RWPE2 (cell line): ENCODE measurements at regions not wholly inside any gene's neighbourhood (a gene's known extent, or its start where the extent isn't known, plus 50 kb on each side); places are given as distances from the start of the nearest gene placed in this dataset.

Experiments
- ATAC-seq: fragments of 200-7000 bp; cut with Tn5 transposase; 3 replicates; pipeline ENCODE4 v1.9.1; 2021; ENCODE audit warnings: low read depth
- DNase-seq: peaks from one replicate; pipeline ENCODE4 v3.0.0-alpha.2; 2020; ENCODE audit warnings: low spot score
- H3K27ac ChIP-seq: fragments of 450-650 bp; 2 replicates; pipeline ENCODE4 v1.5.1; 2017; ENCODE audit warnings: mild to moderate bottlenecking; ENCODE audit not compliant: poor library complexity, severe bottlenecking
- H3K27me3 ChIP-seq: fragments of 250-450 bp; sonication (Bioruptor Pico); 2 replicates; pipeline ENCODE4 v1.5.1; 2021; ENCODE audit warnings: mild to moderate bottlenecking, moderate library complexity; ENCODE audit not compliant: insufficient read depth, poor library complexity, severe bottlenecking
- H3K36me3 ChIP-seq: fragments of 250-450 bp; sonication (Bioruptor Pico); 2 replicates; pipeline ENCODE4 v1.5.1; 2020; ENCODE audit warnings: low read depth, mild to moderate bottlenecking, moderate library complexity
- H3K4me1 ChIP-seq: fragments of 250-450 bp; sonication (Bioruptor Pico); 2 replicates; pipeline ENCODE4 v1.5.1; 2021; ENCODE audit warnings: mild to moderate bottlenecking, moderate library complexity; ENCODE audit not compliant: insufficient read depth, poor library complexity, severe bottlenecking
- H3K4me3 ChIP-seq: fragments of 250-450 bp; sonication (Bioruptor Pico); 2 replicates; pipeline ENCODE4 v1.5.1; 2021; ENCODE audit warnings: mild to moderate bottlenecking, moderate library complexity; ENCODE audit not compliant: severe bottlenecking
- H3K9me3 ChIP-seq: fragments of 250-450 bp; sonication (Bioruptor Pico); 2 replicates; pipeline ENCODE4 v1.5.1; 2021; ENCODE audit warnings: mild to moderate bottlenecking, moderate library complexity; ENCODE audit not compliant: severe bottlenecking
- CTCF ChIP-seq: fragments of 450-650 bp; IDR thresholded peaks from one replicate; pipeline ENCODE4 v1.5.1; 2017; ENCODE audit warnings: mild to moderate bottlenecking, moderate library complexity; ENCODE audit not compliant: poor library complexity, severe bottlenecking

GRCh38 chr11:115941044-115941443 is 436.8 kb upstream of the CADM1 start:
- DNase-seq (no peak), ATAC-seq (no peak)
- Histone ChIP-seq H3K27ac (no peak overlapping the region), H3K27me3 (no peaks in the 10 kb centered on the region), H3K36me3 (no peaks in the 10 kb centered on the region), H3K9me3 (peaks cover 5% of the 10 kb centered on the region), H3K4me3 (no peak overlapping the region), H3K4me1 (no peaks in the 10 kb centered on the region)
- no peak for TF ChIP-seq CTCF

GRCh38 chr11:115939731-115940421 is 435.7 kb upstream of the CADM1 start:
- Histone ChIP-seq H3K4me3 (no peak overlapping the region), H3K9me3 (peaks cover 3% of the 10 kb centered on the region), H3K27me3 (no peaks in the 10 kb centered on the region), H3K36me3 (no peaks in the 10 kb centered on the region), H3K4me1 (no peaks in the 10 kb centered on the region), H3K27ac (no peak overlapping the region)
- no peak for TF ChIP-seq CTCF
- DNase-seq (no peak), ATAC-seq (no peak)

- no peaks in the 10 kb centered on the region for H3K9me3 ChIP-seq
- H3K27ac ChIP-seq: no peak overlapping the region
- no peak for DNase-seq
- no peak for ATAC-seq
- no peaks in the 10 kb centered on the region for H3K4me1 ChIP-seq
- H3K27me3 ChIP-seq: no peaks in the 10 kb centered on the region
- no peaks in the 10 kb centered on the region for H3K36me3 ChIP-seq
- no peak for TF ChIP-seq CTCF
- no peak overlapping the region for H3K4me3 ChIP-seq
Measured at GRCh38 chr11:115939104-115939730, 435.0 kb upstream of the CADM1 start.

- Histone ChIP-seq H3K9me3 (no peaks in the 10 kb centered on the region), H3K27ac (no peak overlapping the region), H3K27me3 (no peaks in the 10 kb centered on the region), H3K36me3 (no peaks in the 10 kb centered on the region), H3K4me3 (no peak overlapping the region), H3K4me1 (no peaks in the 10 kb centered on the region)
- DNase-seq (no peak), ATAC-seq (no peak)
- TF ChIP-seq CTCF: no peak
Measured at GRCh38 chr11:115933564-115933963, 429.3 kb upstream of the CADM1 start.

- Histone ChIP-seq H3K27me3 (no peaks in the 10 kb centered on the region), H3K27ac (no peak overlapping the region), H3K36me3 (no peaks in the 10 kb centered on the region), H3K4me3 (no peak overlapping the region), H3K9me3 (no peaks in the 10 kb centered on the region), H3K4me1 (no peaks in the 10 kb centered on the region)
- no peak for ATAC-seq
- no peak for DNase-seq
- TF ChIP-seq CTCF: no peak
Measured at GRCh38 chr11:115931548-115932083, 427.4 kb upstream of the CADM1 start.
